H1 (cell line): ENCODE measurements at regions not wholly inside any gene's neighbourhood (a gene's known extent, or its start where the extent isn't known, plus 50 kb on each side); places are given as distances from the start of the nearest gene placed in this dataset.

Experiments used
- CTCF ChIP-seq, 3 experiments: IDR thresholded peaks; 1 replicate in 2 of 3; 2 replicates in 1 of 3; pipeline versions ENCODE4 v1.5.1 to v1.6.1; 2011; ENCODE audit warnings: low read length in 3 of 3, mild to moderate bottlenecking in 3 of 3, inconsistent platforms in 2 of 3, low read depth in 1 of 3, moderate library complexity in 1 of 3; ENCODE audit not compliant: insufficient read depth in 1 of 3; ENCODE audit errors: control extremely low read depth in 1 of 3
- FOSL1 ChIP-seq: IDR thresholded peaks from 2 replicates; pipeline ENCODE4 v1.6.1; 2011; ENCODE audit warnings: mild to moderate bottlenecking, low read depth, low read length, moderate library complexity; ENCODE audit not compliant: insufficient read depth
- GABPA ChIP-seq: IDR thresholded peaks from 2 replicates; pipeline ENCODE4 v1.6.1; 2011; ENCODE audit warnings: mild to moderate bottlenecking, low read length, moderate library complexity, borderline replicate concordance; ENCODE audit not compliant: insufficient read depth
- MAX ChIP-seq: IDR thresholded peaks from 2 replicates; pipeline ENCODE4 v1.6.1; 2012; ENCODE audit warnings: inconsistent platforms
- POLR2AphosphoS5 ChIP-seq: IDR thresholded peaks from 2 replicates; pipeline ENCODE4 v1.6.1; 2011; ENCODE audit warnings: low read depth, low read length
- POU5F1 ChIP-seq: IDR thresholded peaks from 2 replicates; pipeline ENCODE4 v1.6.1; 2011; ENCODE audit warnings: low read depth, mild to moderate bottlenecking, low read length, moderate library complexity
- RXRA ChIP-seq: IDR thresholded peaks from 2 replicates; pipeline ENCODE4 v1.6.1; 2011; ENCODE audit warnings: low read depth, mild to moderate bottlenecking, low read length, moderate library complexity; ENCODE audit not compliant: insufficient read depth
- YY1 ChIP-seq: IDR thresholded peaks from 2 replicates; pipeline ENCODE4 v1.6.1; 2011; ENCODE audit warnings: low read depth, mild to moderate bottlenecking, low read length
- ZNF274 ChIP-seq: IDR thresholded peaks from 2 replicates; pipeline ENCODE4 v1.7.0; 2012; ENCODE audit warnings: low read length, borderline replicate concordance; ENCODE audit errors: extremely low read depth

- TF ChIP-seq CTCF (IDR thresholded peaks at IDR 0.05; ENCODE audit: control extremely low read depth in 1 of 3, insufficient read depth in 1 of 3, low read depth in 1 of 3, low read length in 3 of 3) (no peak), GABPA (no peak), POLR2AphosphoS5 (no peak), RXRA (no peak), POU5F1 (no peak), FOSL1 (no peak), MAX (no peak), YY1 (no peak), ZNF274 (no peak)
Observed at GRCh38 chrX:117633277-117633676, 483.3 kb downstream of the KLHL13 start.
